Tongue (tissue), 1 donor: ENCODE measurements at regions not wholly inside any gene's neighbourhood (a gene's known extent, or its start where the extent isn't known, plus 50 kb on each side); places are given as distances from the start of the nearest gene placed in this dataset.

Source experiments
- DNase-seq: peaks from one replicate; pipeline ENCODE4 v3.0.0-alpha.2; 2015

- no peak for DNase-seq
Measured at GRCh38 chr20:63086421-63087235, 79.9 kb upstream of the BHLHE23 start.

GRCh38 chr20:63085151-63085861, 78.5 kb upstream of the BHLHE23 start:
- DNase-seq = no peak

GRCh38 chr20:63084563-63084927, 77.8 kb upstream of the BHLHE23 start:
- no peak for DNase-seq

GRCh38 chr20:63083831-63084562, 77.2 kb upstream of the BHLHE23 start:
- no peak for DNase-seq

- DNase-seq = no peak
Measured at GRCh38 chr20:63082939-63083735, 76.4 kb upstream of the BHLHE23 start.

GRCh38 chr20:63082308-63082938, 75.7 kb upstream of the BHLHE23 start:
- peak; percentile 80 for DNase-seq

- DNase-seq = no peak
Measured at GRCh38 chr20:63081831-63082230, 75.1 kb upstream of the BHLHE23 start.

- DNase-seq = no peak
Measured at GRCh38 chr20:63081351-63081750, 74.6 kb upstream of the BHLHE23 start.

GRCh38 chr20:63080811-63081210, 74.0 kb upstream of the BHLHE23 start:
- no peak for DNase-seq

- no peak for DNase-seq
Measured at GRCh38 chr20:63080411-63080810, 73.6 kb upstream of the BHLHE23 start.

GRCh38 chr20:63079971-63080370, 73.2 kb upstream of the BHLHE23 start:
- DNase-seq = no peak

GRCh38 chr20:63077705-63078104, 70.9 kb upstream of the BHLHE23 start:
- DNase-seq = no peak

GRCh38 chr20:63076421-63076820, 69.7 kb upstream of the BHLHE23 start:
- DNase-seq = no peak

- DNase-seq = no peak
Measured at GRCh38 chr20:63074631-63075030, 67.9 kb upstream of the BHLHE23 start.

- DNase-seq = no peak
Measured at GRCh38 chr20:63074182-63074581, 67.4 kb upstream of the BHLHE23 start.

GRCh38 chr20:63073738-63074065, 66.9 kb upstream of the BHLHE23 start:
- no peak for DNase-seq

- no peak for DNase-seq
Measured at GRCh38 chr20:63072991-63073737, 66.4 kb upstream of the BHLHE23 start.

- DNase-seq = no peak
Measured at GRCh38 chr20:63072231-63072791, 65.5 kb upstream of the BHLHE23 start.

GRCh38 chr20:63071541-63072181, 64.9 kb upstream of the BHLHE23 start:
- no peak for DNase-seq
